Caco-2 (cell line): ENCODE measurements at regions not wholly inside any gene's neighbourhood (a gene's known extent, or its start where the extent isn't known, plus 50 kb on each side); places are given as distances from the start of the nearest gene placed in this dataset.

Source experiments
- BruUV-seq: library from RNA; stranded (reverse); fragments of 400-500 nt; replicated peaks from 2 replicates; lab custom pipeline; 2021; lab: Mats Ljungman, UMichigan
- CTCF ChIA-PET: fragments of 300-600 bp; sonication (Branson Sonifier 250); formaldehyde crosslinking; loops from one replicate; lab custom pipeline; 2022; ENCODE audit warnings: antibody characterized with exemption; lab: Charles Lee
- POLR2A ChIA-PET: fragments of 300-600 bp; sonication (Branson Sonifier 250); formaldehyde crosslinking; loops from one replicate; lab custom pipeline; 2022; ENCODE audit warnings: antibody characterized with exemption; lab: Charles Lee
- DNase-seq, 2 experiments: peaks; one replicate each; pipeline versions ENCODE4 v3.0.0 to v3.0.0-alpha.2; 2020 to 2022
- H3K27me3 ChIP-seq: replicated peaks from 2 replicates; pipeline ENCODE4 v1.6.0; 2011; ENCODE audit warnings: low read length; ENCODE audit not compliant: control insufficient read depth, insufficient read depth
- H3K36me3 ChIP-seq: 2 replicates; pipeline ENCODE4 v1.5.1; 2011; ENCODE audit warnings: low read length; ENCODE audit not compliant: control insufficient read depth, insufficient read depth
- H3K4me1 ChIP-seq: fragments of 250-450 bp; sonication (Bioruptor Pico); 2 replicates; pipeline ENCODE4 v1.5.1; 2020; ENCODE audit warnings: mild to moderate bottlenecking
- H3K4me3 ChIP-seq: 2 replicates; pipeline ENCODE4 v1.5.1; 2011; ENCODE audit warnings: low read depth, mild to moderate bottlenecking, control low read depth, low read length
- H3K9me3 ChIP-seq: fragments of 250-450 bp; sonication (Bioruptor Pico); 2 replicates; pipeline ENCODE4 v1.5.1; 2020; ENCODE audit warnings: mild to moderate bottlenecking, moderate library complexity
- H3K27ac Mint-ChIP-seq: one replicate; pipeline ENCODE4 v1.8.0; 2022; ENCODE audit warnings: mixed read lengths; ENCODE audit not compliant: unreplicated experiment
- H3K27me3 Mint-ChIP-seq: one replicate; pipeline ENCODE4 v1.8.0; 2022; ENCODE audit warnings: mixed read lengths; ENCODE audit not compliant: insufficient read depth, unreplicated experiment
- H3K36me3 Mint-ChIP-seq: one replicate; pipeline ENCODE4 v1.8.0; 2022; ENCODE audit warnings: mild to moderate bottlenecking, mixed read lengths; ENCODE audit not compliant: insufficient read depth, unreplicated experiment
- H3K4me1 Mint-ChIP-seq: one replicate; pipeline ENCODE4 v1.8.0; 2022; ENCODE audit warnings: low read depth, mixed read lengths; ENCODE audit not compliant: unreplicated experiment
- H3K4me3 Mint-ChIP-seq: one replicate; pipeline ENCODE4 v1.8.0; 2022; ENCODE audit warnings: mild to moderate bottlenecking, moderate library complexity, mixed read lengths; ENCODE audit not compliant: unreplicated experiment
- H3K9me3 Mint-ChIP-seq: one replicate; pipeline ENCODE4 v1.8.0; 2022; ENCODE audit warnings: mixed read lengths; ENCODE audit not compliant: unreplicated experiment
- intact Hi-C: fragments of 100-400 bp; cut with micrococcal nuclease; formaldehyde crosslinking; loops from one replicate; pipeline ENCODE4 v1.10.0; 2022; ENCODE audit not compliant: unreplicated experiment
- TF ChIP-seq, protein P1 (sequence below), 2 experiments: fragments of 200-600 bp in 1 of 2; IDR thresholded peaks; 1 replicate in 1 of 2; 2 replicates in 1 of 2; pipeline versions ENCODE4 v1.5.1 to v1.8.0; 2011 to 2022; ENCODE audit warnings: antibody characterized with exemption in 1 of 2, control low read depth in 1 of 2, inconsistent platforms in 1 of 2, low read depth in 1 of 2, low read length in 1 of 2, mild to moderate bottlenecking in 1 of 2, moderate library complexity in 1 of 2; ENCODE audit not compliant: insufficient read depth in 1 of 2, severe bottlenecking in 1 of 2, unreplicated experiment in 1 of 2

GRCh38 chr19:28003543-28003942, 1209.4 kb downstream of the UQCRFS1 start:
- no peaks in the 10 kb centered on the region for H3K4me1 Mint-ChIP-seq
- POLR2A ChIA-PET = no interaction called here
- no peaks in the 10 kb centered on the region for H3K36me3 Mint-ChIP-seq
- Histone ChIP-seq H3K4me3 (no peak overlapping the region), H3K36me3 (no peaks in the 10 kb centered on the region), H3K4me1 (no peaks in the 10 kb centered on the region), H3K9me3 (no peaks in the 10 kb centered on the region; the same call in 1 of the 2 replicates), H3K27me3 (no peaks in the 10 kb centered on the region)
- H3K4me3 Mint-ChIP-seq = no peak overlapping the region
- BruUV-seq = no TSS peak
- TF ChIP-seq, protein P1, sequence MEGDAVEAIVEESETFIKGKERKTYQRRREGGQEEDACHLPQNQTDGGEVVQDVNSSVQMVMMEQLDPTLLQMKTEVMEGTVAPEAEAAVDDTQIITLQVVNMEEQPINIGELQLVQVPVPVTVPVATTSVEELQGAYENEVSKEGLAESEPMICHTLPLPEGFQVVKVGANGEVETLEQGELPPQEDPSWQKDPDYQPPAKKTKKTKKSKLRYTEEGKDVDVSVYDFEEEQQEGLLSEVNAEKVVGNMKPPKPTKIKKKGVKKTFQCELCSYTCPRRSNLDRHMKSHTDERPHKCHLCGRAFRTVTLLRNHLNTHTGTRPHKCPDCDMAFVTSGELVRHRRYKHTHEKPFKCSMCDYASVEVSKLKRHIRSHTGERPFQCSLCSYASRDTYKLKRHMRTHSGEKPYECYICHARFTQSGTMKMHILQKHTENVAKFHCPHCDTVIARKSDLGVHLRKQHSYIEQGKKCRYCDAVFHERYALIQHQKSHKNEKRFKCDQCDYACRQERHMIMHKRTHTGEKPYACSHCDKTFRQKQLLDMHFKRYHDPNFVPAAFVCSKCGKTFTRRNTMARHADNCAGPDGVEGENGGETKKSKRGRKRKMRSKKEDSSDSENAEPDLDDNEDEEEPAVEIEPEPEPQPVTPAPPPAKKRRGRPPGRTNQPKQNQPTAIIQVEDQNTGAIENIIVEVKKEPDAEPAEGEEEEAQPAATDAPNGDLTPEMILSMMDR (IDR thresholded peaks at IDR 0.05; ENCODE audit: insufficient read depth in 1 of 2, low read depth in 1 of 2, low read length in 1 of 2, severe bottlenecking in 1 of 2, unreplicated experiment in 1 of 2) = no peak
- no peak for DNase-seq
- CTCF ChIA-PET = no interaction called here
- no peaks in the 10 kb centered on the region for H3K27me3 Mint-ChIP-seq
- H3K9me3 Mint-ChIP-seq = peaks cover 12% of the 10 kb centered on the region
- intact Hi-C loops = no loop called here
- no peak overlapping the region for H3K27ac Mint-ChIP-seq

DNA sequence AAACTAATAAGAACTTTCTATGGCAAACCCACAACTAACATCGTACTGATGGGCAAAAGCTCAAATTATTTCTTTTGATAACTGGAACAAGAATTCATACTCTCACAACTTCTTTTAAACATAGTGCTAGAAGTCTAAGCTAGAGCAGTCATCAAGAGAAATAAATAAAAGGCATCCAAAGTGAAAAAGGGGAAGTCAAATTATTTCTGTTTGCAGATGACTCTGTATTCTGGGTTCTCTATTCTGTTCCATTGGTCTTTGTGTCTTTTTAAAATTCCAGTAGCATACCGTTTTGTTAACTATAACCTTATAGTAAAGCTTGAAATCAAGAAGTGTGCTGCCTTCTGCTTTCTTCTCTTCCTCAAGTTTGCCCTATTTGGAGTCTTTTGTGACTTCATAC, 1215.9 kb downstream of the UQCRFS1 start:
- no peaks in the 10 kb centered on the region for H3K4me1 Mint-ChIP-seq
- intact Hi-C loops = no loop called here
- no peak overlapping the region for H3K4me3 Mint-ChIP-seq
- DNase-seq = no peak
- POLR2A ChIA-PET = no interaction called here
- H3K27me3 ChIP-seq = no peaks in the 10 kb centered on the region
- no TSS peak for BruUV-seq
- no peak overlapping the region for H3K4me3 ChIP-seq
- no peak overlapping the region for H3K27ac Mint-ChIP-seq
- H3K36me3 ChIP-seq = no peaks in the 10 kb centered on the region
- TF ChIP-seq, protein P1 (IDR thresholded peaks at IDR 0.05; ENCODE audit: insufficient read depth in 1 of 2, low read depth in 1 of 2, low read length in 1 of 2, severe bottlenecking in 1 of 2, unreplicated experiment in 1 of 2) = no peak
- H3K4me1 ChIP-seq = no peaks in the 10 kb centered on the region
- H3K36me3 Mint-ChIP-seq = no peaks in the 10 kb centered on the region
- peaks cover 12% of the 10 kb centered on the region for H3K9me3 Mint-ChIP-seq
- no peaks in the 10 kb centered on the region for H3K9me3 ChIP-seq
- no peaks in the 10 kb centered on the region for H3K27me3 Mint-ChIP-seq
- CTCF ChIA-PET = no interaction called here

DNA sequence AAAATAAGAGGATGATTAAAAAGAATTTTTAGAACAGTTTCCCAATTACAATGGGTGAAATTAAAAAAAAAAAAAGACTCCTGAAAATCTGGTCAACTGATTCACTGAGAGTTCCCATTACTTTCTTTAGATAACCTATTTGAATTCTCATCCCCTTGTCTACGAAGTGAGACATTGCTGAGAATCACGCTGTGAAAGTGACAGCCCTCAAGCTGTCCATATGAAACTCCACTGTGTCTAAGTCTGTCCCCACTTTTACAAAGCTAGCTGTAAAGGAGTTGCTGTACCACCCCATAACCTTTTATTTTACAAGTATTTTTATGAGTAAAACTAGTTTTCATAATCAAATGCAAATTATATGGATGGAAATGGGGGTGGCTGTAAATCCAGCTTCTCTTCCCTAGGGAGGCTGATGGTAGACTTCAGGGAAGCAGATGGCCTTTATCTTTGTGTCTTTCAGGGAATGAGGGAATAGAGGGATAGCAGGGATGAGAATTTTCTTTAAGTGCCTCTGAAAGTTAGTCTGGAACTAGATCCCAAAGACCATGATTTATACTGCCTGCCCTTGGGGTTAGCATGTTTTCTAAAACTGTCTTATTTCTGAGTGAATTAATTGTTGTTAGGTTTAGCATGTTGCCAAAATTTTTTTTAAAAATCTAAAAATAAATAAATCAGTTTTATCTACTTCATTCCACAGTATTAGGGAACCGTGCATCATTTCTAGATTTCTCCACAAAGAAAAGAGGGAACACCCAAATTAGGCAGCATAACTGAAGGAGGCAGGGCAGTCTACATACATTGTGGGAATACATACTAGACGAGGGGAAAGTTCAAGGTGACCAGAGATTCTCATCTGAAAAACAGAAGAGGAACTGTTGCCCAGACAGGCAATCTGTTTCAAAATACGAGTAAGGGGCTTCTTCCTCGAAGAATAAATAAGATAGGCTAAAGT, 1219.1 kb downstream of the UQCRFS1 start:
- no peaks in the 10 kb centered on the region for H3K4me1 Mint-ChIP-seq
- no peak overlapping the region for H3K4me3 Mint-ChIP-seq
- Histone ChIP-seq H3K9me3 (no peaks in the 10 kb centered on the region), H3K4me3 (no peak overlapping the region), H3K27me3 (no peaks in the 10 kb centered on the region), H3K36me3 (no peaks in the 10 kb centered on the region), H3K4me1 (no peaks in the 10 kb centered on the region)
- ChIA-PET POLR2A (no interaction called here), CTCF (no interaction called here)
- TF ChIP-seq, protein P1 (IDR thresholded peaks at IDR 0.05; ENCODE audit: insufficient read depth in 1 of 2, low read depth in 1 of 2, low read length in 1 of 2, severe bottlenecking in 1 of 2, unreplicated experiment in 1 of 2) = no peak
- DNase-seq = no peak
- no peaks in the 10 kb centered on the region for H3K27me3 Mint-ChIP-seq
- no TSS peak for BruUV-seq
- intact Hi-C loops = no loop called here
- H3K9me3 Mint-ChIP-seq = no peaks in the 10 kb centered on the region
- H3K27ac Mint-ChIP-seq = no peak overlapping the region
- H3K36me3 Mint-ChIP-seq = no peaks in the 10 kb centered on the region
